ENCODE measurements at regions not wholly inside any gene's neighbourhood (a gene's known extent, or its start where the extent isn't known, plus 50 kb on each side); places are given as distances from the start of the nearest gene placed in this dataset.

DNA sequence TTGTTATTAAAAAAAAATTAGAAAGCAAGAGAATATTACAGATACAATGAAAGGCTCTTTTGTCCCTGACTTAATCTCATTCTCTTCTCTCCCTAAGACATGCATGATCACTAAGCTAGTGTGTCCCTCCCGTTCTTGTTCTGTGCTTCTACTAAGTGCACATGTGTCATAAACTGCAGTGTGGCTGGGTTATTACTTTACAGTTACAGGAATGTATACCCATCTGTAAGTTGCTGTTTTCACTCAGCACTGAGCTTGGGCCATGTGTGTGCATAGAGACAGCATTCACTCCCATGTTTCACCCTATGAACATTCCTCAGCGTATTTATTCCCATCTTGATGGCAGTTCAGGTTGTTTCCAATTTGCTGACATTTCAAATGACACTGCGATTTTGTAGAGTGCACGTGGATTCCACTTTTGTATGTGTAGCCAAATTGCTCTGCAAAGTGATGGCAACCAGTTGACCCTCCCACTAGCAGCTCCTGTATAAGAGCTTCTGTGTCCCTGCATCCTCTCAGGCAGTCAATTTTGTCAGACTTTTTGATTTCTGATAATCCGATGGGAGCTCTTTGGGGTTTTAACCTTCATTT lies 145.8 kb upstream of the UBE2E1 start:
- TF ChIP-seq CTCF (IDR thresholded peaks at IDR 0.05) (no peak), POLR2A (IDR thresholded peaks at IDR 0.05) (no peak)
